RWPE1 (cell line): ENCODE measurements at regions not wholly inside any gene's neighbourhood (a gene's known extent, or its start where the extent isn't known, plus 50 kb on each side); places are given as distances from the start of the nearest gene placed in this dataset.
A peak's percentile ranks its signal among the peaks of the same experiment; 100 is the strongest.

Experiments
- CTCF ChIA-PET: fragments of 350-600 bp; sonication (Branson Sonifier 250); formaldehyde crosslinking; extraction: SDS; loops from one replicate; lab custom pipeline; 2021; lab: Yijun Ruan, JAX
- POLR2A ChIA-PET: fragments of 400-600 bp; formaldehyde crosslinking; extraction: SDS; loops from one replicate; lab custom pipeline; 2020; ENCODE audit warnings: antibody characterized with exemption; ENCODE audit not compliant: low non-redundant PET; lab: Yijun Ruan, JAX
- DNase-seq: peaks from one replicate; pipeline ENCODE4 v3.0.0; 2012; ENCODE audit warnings: low spot score
- H3K27ac ChIP-seq: fragments of 450-650 bp; 2 replicates; pipeline ENCODE4 v1.5.1; 2017
- CTCF ChIP-seq: fragments of 450-650 bp; conservative IDR thresholded peaks from 2 replicates; pipeline ENCODE4 v1.5.1; 2017; ENCODE audit warnings: low read depth, mild to moderate bottlenecking

DNA sequence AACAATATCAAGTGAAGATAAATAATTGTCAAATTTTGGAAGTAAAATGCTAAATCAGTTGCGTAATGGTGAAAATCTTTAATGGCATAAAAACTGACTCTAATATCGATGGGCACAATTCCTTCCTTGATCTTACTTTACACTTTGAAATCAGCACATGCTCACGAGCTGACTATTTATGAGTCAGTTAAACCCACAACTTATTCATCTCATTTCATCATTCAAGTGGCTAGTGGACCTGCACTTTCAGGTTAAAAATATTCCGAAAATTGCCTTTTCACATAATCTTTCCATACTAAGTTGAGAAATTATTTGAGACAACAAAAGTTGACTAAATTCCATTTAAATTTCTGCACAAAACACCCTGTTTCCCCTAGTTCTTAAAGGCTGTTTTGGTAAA, 582.1 kb upstream of the TENM3 start:
- POLR2A ChIA-PET, result no interaction called here
- no peak for TF ChIP-seq CTCF
- H3K27ac ChIP-seq, result no peak overlapping the region
- CTCF ChIA-PET, result no interaction called here
- peak; percentile 45 for DNase-seq

DNA sequence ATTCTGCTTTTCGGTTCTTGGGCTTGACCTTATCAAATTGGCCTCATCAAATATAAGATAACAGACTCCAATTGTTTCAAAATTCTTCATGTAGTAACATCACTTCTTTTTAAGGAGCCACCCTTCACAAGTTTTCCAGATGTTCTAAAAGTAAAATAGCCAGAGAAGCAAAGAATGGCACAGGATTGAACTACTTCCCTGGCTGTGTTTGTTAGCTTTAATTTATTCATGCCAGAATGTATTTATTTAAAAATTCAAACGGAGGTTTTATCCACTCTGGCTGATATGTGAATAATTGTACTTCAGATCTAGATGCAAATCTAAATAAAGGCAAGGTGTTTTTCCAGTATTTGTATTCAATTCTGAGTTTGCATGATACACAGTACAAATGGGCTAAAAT, 581.3 kb upstream of the TENM3 start:
- H3K27ac ChIP-seq, result no peak overlapping the region
- POLR2A ChIA-PET, result no interaction called here
- DNase-seq, result no peak
- CTCF ChIA-PET, result interaction anchor here (0.5 to 0.7 kb wide), 3 partner anchors 415 to 585 kb away, joined by 3 to 5 read pairs (median 3); no protein-coding TSS in a partner anchor
- no peak for TF ChIP-seq CTCF

- no peak for DNase-seq
- TF ChIP-seq CTCF, result no peak
- POLR2A ChIA-PET, result no interaction called here
- CTCF ChIA-PET, result interaction anchor here (0.5 to 0.7 kb wide), 3 partner anchors 416 to 584 kb away, joined by 3 to 5 read pairs (median 3); no protein-coding TSS in a partner anchor
- no peak overlapping the region for H3K27ac ChIP-seq
These were observed 580.8 kb upstream of the TENM3 start for GRCh38 chr4:181662383-181662782.

- no peak for DNase-seq
- CTCF ChIA-PET, result no interaction called here
- POLR2A ChIA-PET, result no interaction called here
- no peak for TF ChIP-seq CTCF
- H3K27ac ChIP-seq, result no peak overlapping the region
These were observed 572.7 kb upstream of the TENM3 start for GRCh38 chr4:181670506-181670905.

GRCh38 chr4:181671672-181672071, 571.5 kb upstream of the TENM3 start:
- H3K27ac ChIP-seq, result no peak overlapping the region
- no peak for TF ChIP-seq CTCF
- DNase-seq, result no peak
- ChIA-PET POLR2A (no interaction called here), CTCF (interaction anchor here (0.6 kb wide), 1 partner anchor 1477 kb away, joined by 3 read pairs; no protein-coding TSS in a partner anchor)

GRCh38 chr4:181672751-181673150, 570.5 kb upstream of the TENM3 start:
- no peak overlapping the region for H3K27ac ChIP-seq
- TF ChIP-seq CTCF, result no peak
- CTCF ChIA-PET, result interaction anchor here (0.6 kb wide), 1 partner anchor 9 kb away, joined by 4 read pairs; no protein-coding TSS in a partner anchor
- POLR2A ChIA-PET, result no interaction called here
- DNase-seq, result no peak
